B cell (primary cell): ENCODE measurements at regions not wholly inside any gene's neighbourhood (a gene's known extent, or its start where the extent isn't known, plus 50 kb on each side); places are given as distances from the start of the nearest gene placed in this dataset.

Experiments
- ATAC-seq: fragments of 200-7000 bp; cut with Tn5 transposase; one replicate; pipeline ENCODE4 v1.10.0; 2021; ENCODE audit warnings: low read depth, mild to moderate bottlenecking, moderate number of reproducible peaks, moderate library complexity
- CTCF ChIA-PET: fragments of 350-600 bp; sonication (Branson Sonifier 250); formaldehyde crosslinking; loops from one replicate; lab custom pipeline; 2021; ENCODE audit warnings: antibody characterized with exemption, inconsistent platforms; lab: Charles Lee
- POLR2A ChIA-PET: fragments of 350-600 bp; sonication (Branson Sonifier 250); formaldehyde crosslinking; loops from one replicate; lab custom pipeline; 2021; ENCODE audit warnings: antibody characterized with exemption; lab: Charles Lee
- DNase-seq: peaks from one replicate; pipeline ENCODE4 v3.0.0; 2013
- H2AFZ ChIP-seq: 2 replicates; pipeline ENCODE4 v1.6.1; 2012; ENCODE audit warnings: mild to moderate bottlenecking, low read depth, low read length; ENCODE audit not compliant: insufficient read depth, poor library complexity, severe bottlenecking
- H3K27ac ChIP-seq, 2 donors: 1 replicate in 1 of 2; 2 replicates in 1 of 2; pipeline ENCODE4 v1.5.1; 2012 to 2013; ENCODE audit warnings: low read length in 2 of 2, mild to moderate bottlenecking in 2 of 2, moderate library complexity in 1 of 2
- H3K27me3 ChIP-seq, 4 experiments: fragments of 200-600 bp in 1 of 4; sonication (generic) in 1 of 4; replicated peaks in 1 of 4; 1 replicate in 2 of 4; 2 replicates in 2 of 4; pipeline versions ENCODE4 v1.6.1 to v1.7.0; 2013 to 2016; ENCODE audit warnings: low read length in 3 of 4, mild to moderate bottlenecking in 2 of 4, mixed read lengths in 1 of 4, moderate library complexity in 1 of 4; ENCODE audit not compliant: insufficient read depth in 4 of 4, control insufficient read depth in 3 of 4; ENCODE audit errors: control extremely low read depth in 1 of 4
- H3K36me3 ChIP-seq, 2 experiments: replicated peaks in 1 of 2; 1 replicate in 1 of 2; 2 replicates in 1 of 2; pipeline versions ENCODE4 v1.6.1 to v1.7.1; 2013; ENCODE audit warnings: low read length in 1 of 2; ENCODE audit not compliant: insufficient read depth in 2 of 2, control insufficient read depth in 1 of 2; ENCODE audit errors: control extremely low read depth in 1 of 2, extremely low read depth in 1 of 2
- H3K4me1 ChIP-seq, 2 donors: fragments of 200-600 bp in 1 of 2; sonication (generic) in 1 of 2; 1 replicate in 1 of 2; 2 replicates in 1 of 2; pipeline versions ENCODE4 v1.5.1 to v1.6.1; 2013 to 2017; ENCODE audit warnings: low read length in 2 of 2; ENCODE audit not compliant: control insufficient read depth in 2 of 2, insufficient read depth in 2 of 2
- H3K4me2 ChIP-seq: replicated peaks from 2 replicates; pipeline ENCODE3; 2012; ENCODE audit warnings: mild to moderate bottlenecking, low read depth, low read length; ENCODE audit not compliant: poor library complexity, severe bottlenecking
- H3K4me3 ChIP-seq, 5 experiments: fragments of 200-600 bp in 1 of 5; sonication (generic) in 1 of 5; 1 replicate in 3 of 5; 2 replicates in 2 of 5; pipeline versions ENCODE4 v1.5.1 to v1.7.0; 2011 to 2016; ENCODE audit warnings: low read length in 4 of 5, mild to moderate bottlenecking in 4 of 5, low read depth in 2 of 5, control low read depth in 1 of 5, moderate library complexity in 1 of 5; ENCODE audit not compliant: insufficient read depth in 1 of 5; ENCODE audit errors: control extremely low read depth in 1 of 5, extremely low read depth in 1 of 5
- H3K79me2 ChIP-seq: fragments of 200-600 bp; sonication (generic); one replicate; pipeline ENCODE4 v1.6.0; 2016; ENCODE audit warnings: low read length; ENCODE audit not compliant: control insufficient read depth, insufficient read depth
- H3K9ac ChIP-seq: fragments of 200-600 bp; sonication (generic); 2 replicates; pipeline ENCODE4 v1.6.1; 2017; ENCODE audit warnings: mild to moderate bottlenecking, low read length, moderate library complexity
- H3K9me3 ChIP-seq, 3 donors: one replicate each; pipeline versions ENCODE4 v1.6.1 to v1.7.1; 2013; ENCODE audit warnings: low read length in 2 of 3; ENCODE audit not compliant: control insufficient read depth in 2 of 3, insufficient read depth in 1 of 3; ENCODE audit errors: control extremely low read depth in 1 of 3
- H4K20me1 ChIP-seq: 2 replicates; pipeline ENCODE4 v1.6.0; 2012; ENCODE audit warnings: mild to moderate bottlenecking, low read length; ENCODE audit not compliant: insufficient read depth, control insufficient read depth, poor library complexity, severe bottlenecking
- H3K27ac Mint-ChIP-seq: one replicate; pipeline ENCODE4 v1.8.0; 2021; ENCODE audit warnings: mixed read lengths
- H3K27me3 Mint-ChIP-seq: one replicate; pipeline ENCODE4 v1.8.0; 2021; ENCODE audit warnings: mixed read lengths
- H3K4me1 Mint-ChIP-seq: one replicate; pipeline ENCODE4 v1.8.0; 2021; ENCODE audit warnings: mixed read lengths
- H3K4me3 Mint-ChIP-seq: one replicate; pipeline ENCODE4 v1.8.0; 2021; ENCODE audit warnings: mixed read lengths
- H3K9me3 Mint-ChIP-seq: one replicate; pipeline ENCODE4 v1.8.0; 2022; ENCODE audit warnings: mixed read lengths; ENCODE audit not compliant: insufficient read depth
- EZH2 ChIP-seq: IDR thresholded peaks from 2 replicates; pipeline ENCODE4 v1.6.1; 2012; ENCODE audit warnings: borderline replicate concordance, low read depth, mild to moderate bottlenecking, moderate library complexity, low read length; ENCODE audit not compliant: insufficient read depth, poor library complexity, severe bottlenecking
- WGBS: methylation state at CpG from one replicate; pipeline ENCODE4 v1.1.5; 2013; ENCODE audit warnings: missing lambda C conversion rate; ENCODE audit not compliant: insufficient coverage; 5-methylcytosine and 5-hydroxymethylcytosine counted together
- intact Hi-C: fragments of 100-400 bp; cut with micrococcal nuclease; formaldehyde crosslinking; loops from one replicate; pipeline ENCODE4 v1.10.0; 2022
- TF ChIP-seq, protein P1 (sequence below): fragments of 200-600 bp; IDR thresholded peaks from one replicate; pipeline ENCODE4 v1.8.0; 2022; ENCODE audit warnings: antibody characterized with exemption, mild to moderate bottlenecking

DNA sequence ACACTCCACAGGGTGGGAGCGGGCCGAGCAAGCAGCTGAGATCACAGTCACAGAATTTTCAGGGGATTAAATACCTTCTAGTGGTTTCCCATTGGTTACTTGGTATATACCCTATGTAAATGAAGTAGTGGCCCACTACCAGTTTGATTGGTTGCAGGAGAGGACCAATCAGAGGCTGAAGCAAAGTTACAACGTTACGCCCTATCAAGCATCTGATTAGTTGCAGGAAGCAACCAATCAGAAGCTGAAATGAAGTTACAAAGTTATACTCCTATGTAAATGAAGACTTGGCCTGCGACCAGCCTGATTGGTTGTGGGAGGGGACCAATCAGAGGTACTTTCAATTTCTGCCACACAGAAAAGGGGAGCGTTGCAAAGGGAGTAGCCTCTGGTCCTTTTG, 474.0 kb downstream of the COG6 start:
- ChIA-PET CTCF (interaction anchor here (1.2 kb wide), 1 partner anchor 303 kb away, joined by 3 read pairs; no protein-coding TSS in a partner anchor), POLR2A (no interaction called here)
- no peaks in the 10 kb centered on the region for H4K20me1 ChIP-seq
- H3K79me2 ChIP-seq = no peaks in the 10 kb centered on the region
- Mint-ChIP-seq H3K9me3 (no peaks in the 10 kb centered on the region), H3K4me1 (peaks cover 51% of the 10 kb centered on the region), H3K4me3 (no peak overlapping the region), H3K27me3 (no peaks in the 10 kb centered on the region), H3K27ac (no peak overlapping the region)
- DNase-seq (no peak), ATAC-seq (no peak)
- H3K9me3 ChIP-seq = no peaks in the 10 kb centered on the region
- intact Hi-C loops = loop anchor here (5.0 kb wide), 4 partner anchors 303 to 553 kb away; partner anchors contain the start of gene FOXO1
- no peak overlapping the region for H3K4me2 ChIP-seq
- no peak overlapping the region for H3K9ac ChIP-seq
- no peak overlapping the region for H2AFZ ChIP-seq
- H3K27me3 ChIP-seq = no peaks in the 10 kb centered on the region
- no peak overlapping the region for H3K4me3 ChIP-seq
- H3K4me1 ChIP-seq = peaks cover 46 to 47% of the 10 kb centered on the region in 2 donors
- no CpG with 5 or more reads among the region's 6 CpGs for WGBS
- no peaks in the 10 kb centered on the region for H3K36me3 ChIP-seq
- H3K27ac ChIP-seq = no peak overlapping the region
- TF ChIP-seq, protein P1, sequence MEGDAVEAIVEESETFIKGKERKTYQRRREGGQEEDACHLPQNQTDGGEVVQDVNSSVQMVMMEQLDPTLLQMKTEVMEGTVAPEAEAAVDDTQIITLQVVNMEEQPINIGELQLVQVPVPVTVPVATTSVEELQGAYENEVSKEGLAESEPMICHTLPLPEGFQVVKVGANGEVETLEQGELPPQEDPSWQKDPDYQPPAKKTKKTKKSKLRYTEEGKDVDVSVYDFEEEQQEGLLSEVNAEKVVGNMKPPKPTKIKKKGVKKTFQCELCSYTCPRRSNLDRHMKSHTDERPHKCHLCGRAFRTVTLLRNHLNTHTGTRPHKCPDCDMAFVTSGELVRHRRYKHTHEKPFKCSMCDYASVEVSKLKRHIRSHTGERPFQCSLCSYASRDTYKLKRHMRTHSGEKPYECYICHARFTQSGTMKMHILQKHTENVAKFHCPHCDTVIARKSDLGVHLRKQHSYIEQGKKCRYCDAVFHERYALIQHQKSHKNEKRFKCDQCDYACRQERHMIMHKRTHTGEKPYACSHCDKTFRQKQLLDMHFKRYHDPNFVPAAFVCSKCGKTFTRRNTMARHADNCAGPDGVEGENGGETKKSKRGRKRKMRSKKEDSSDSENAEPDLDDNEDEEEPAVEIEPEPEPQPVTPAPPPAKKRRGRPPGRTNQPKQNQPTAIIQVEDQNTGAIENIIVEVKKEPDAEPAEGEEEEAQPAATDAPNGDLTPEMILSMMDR = no peak
- no peak for TF ChIP-seq EZH2

DNA sequence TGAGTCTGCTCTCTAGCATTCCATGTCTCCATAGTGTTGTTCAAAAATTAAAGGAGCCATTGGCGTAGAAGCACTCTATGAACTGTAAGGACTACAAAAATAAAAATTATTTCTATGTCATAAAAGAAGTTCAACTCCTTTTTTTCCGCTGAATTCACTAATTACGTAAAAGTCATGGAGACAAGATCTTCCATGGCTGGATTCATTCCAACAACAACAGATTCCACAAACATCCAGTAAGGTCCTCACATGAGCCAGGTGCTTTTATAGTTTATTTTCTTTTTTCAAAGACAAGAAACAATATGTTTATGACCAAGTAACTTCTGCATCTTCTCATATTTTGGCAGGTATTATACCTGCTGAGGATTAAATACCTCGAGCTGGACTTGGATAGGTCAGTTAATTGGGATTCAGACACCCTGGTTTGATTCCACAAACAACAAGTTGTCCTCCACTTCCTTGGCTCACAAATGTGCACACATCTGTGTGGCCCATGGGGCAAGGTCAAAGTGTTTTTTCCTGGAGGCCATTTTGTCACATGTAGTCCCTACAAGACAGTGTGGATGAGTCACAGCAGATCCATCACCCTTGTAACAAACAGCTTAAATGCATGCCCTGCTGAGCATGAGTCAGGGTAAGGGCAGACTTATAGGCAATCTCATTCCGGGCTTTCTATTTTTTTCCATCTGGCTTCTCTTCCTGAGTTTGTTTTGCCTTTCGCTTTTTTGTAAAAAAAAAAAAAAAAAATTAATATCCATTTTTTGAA, 475.6 kb downstream of the COG6 start:
- Histone ChIP-seq H3K4me2 (no peak overlapping the region), H3K9ac (no peak overlapping the region), H3K27ac (no peak overlapping the region), H3K27me3 (no peaks in the 10 kb centered on the region), H3K36me3 (no peaks in the 10 kb centered on the region), H3K4me1 (peaks cover 34 to 35% of the 10 kb centered on the region in 2 donors), H3K9me3 (no peaks in the 10 kb centered on the region), H3K4me3 (no peak overlapping the region), H2AFZ (no peak overlapping the region), H3K79me2 (no peaks in the 10 kb centered on the region), H4K20me1 (no peaks in the 10 kb centered on the region)
- Mint-ChIP-seq H3K9me3 (no peaks in the 10 kb centered on the region), H3K4me1 (peaks cover 38% of the 10 kb centered on the region), H3K4me3 (no peak overlapping the region), H3K27me3 (no peaks in the 10 kb centered on the region), H3K27ac (no peak overlapping the region)
- intact Hi-C loops = no loop called here
- WGBS = no CpG with 5 or more reads among the region's 6 CpGs
- CTCF ChIA-PET = interaction anchor here (1.2 kb wide), 1 partner anchor 301 kb away, joined by 3 read pairs; no protein-coding TSS in a partner anchor
- DNase-seq (no peak), ATAC-seq (no peak)
- POLR2A ChIA-PET = no interaction called here
- TF ChIP-seq, protein P1 = no peak
- TF ChIP-seq EZH2 = no peak
